Epithelial cell of esophagus (primary cell): ENCODE measurements at regions not wholly inside any gene's neighbourhood (a gene's known extent, or its start where the extent isn't known, plus 50 kb on each side); places are given as distances from the start of the nearest gene placed in this dataset.

Source experiments
- DNase-seq: peaks from one replicate; pipeline ENCODE4 v3.0.0; 2010; ENCODE audit warnings: low read depth
- H3K4me3 ChIP-seq: 2 replicates; pipeline ENCODE4 v1.5.1; 2011; ENCODE audit warnings: mild to moderate bottlenecking, low read length, control low read depth
- CTCF ChIP-seq: IDR thresholded peaks from 2 replicates; pipeline ENCODE4 v1.5.1; 2011; ENCODE audit warnings: low read depth, mild to moderate bottlenecking, low read length, control low read depth, inconsistent platforms; ENCODE audit not compliant: insufficient read depth; ENCODE audit errors: missing control alignments

- H3K4me3 ChIP-seq = no peak overlapping the region
- TF ChIP-seq CTCF = no peak
- no peak for DNase-seq
Observed at GRCh38 chrX:10936976-10937375, 174.2 kb upstream of the HCCS start.

GRCh38 chrX:10938365-10938923 lies 172.7 kb upstream of the HCCS start:
- DNase-seq = no peak
- no peak for TF ChIP-seq CTCF
- H3K4me3 ChIP-seq = no peak overlapping the region

GRCh38 chrX:10939424-10939823 lies 171.7 kb upstream of the HCCS start:
- DNase-seq = peak; percentile 25
- no peak for TF ChIP-seq CTCF
- H3K4me3 ChIP-seq = no peak overlapping the region

- no peak for DNase-seq
- no peak overlapping the region for H3K4me3 ChIP-seq
- no peak for TF ChIP-seq CTCF
Observed at GRCh38 chrX:10944136-10944885, 166.8 kb upstream of the HCCS start.

GRCh38 chrX:10945498-10945897 lies 165.6 kb upstream of the HCCS start:
- TF ChIP-seq CTCF = no peak
- peak; percentile 51 for DNase-seq
- no peak overlapping the region for H3K4me3 ChIP-seq

GRCh38 chrX:10949541-10949940 lies 161.6 kb upstream of the HCCS start:
- no peak overlapping the region for H3K4me3 ChIP-seq
- TF ChIP-seq CTCF = no peak
- DNase-seq = no peak

- no peak for TF ChIP-seq CTCF
- no peak for DNase-seq
- no peak overlapping the region for H3K4me3 ChIP-seq
Observed at GRCh38 chrX:10952619-10953018, 158.5 kb upstream of the HCCS start.
